SH-SY5Y (cell line): ENCODE measurements at regions not wholly inside any gene's neighbourhood (a gene's known extent, or its start where the extent isn't known, plus 50 kb on each side); places are given as distances from the start of the nearest gene placed in this dataset.

Experiments
- GATA2 ChIP-seq: IDR thresholded peaks from 2 replicates; pipeline ENCODE4 v1.6.1; 2011; ENCODE audit warnings: mild to moderate bottlenecking, low read depth, low read length
- GATA3 ChIP-seq: IDR thresholded peaks from 2 replicates; pipeline ENCODE4 v1.6.1; 2011; ENCODE audit warnings: low read depth, mild to moderate bottlenecking, low read length, moderate library complexity

DNA sequence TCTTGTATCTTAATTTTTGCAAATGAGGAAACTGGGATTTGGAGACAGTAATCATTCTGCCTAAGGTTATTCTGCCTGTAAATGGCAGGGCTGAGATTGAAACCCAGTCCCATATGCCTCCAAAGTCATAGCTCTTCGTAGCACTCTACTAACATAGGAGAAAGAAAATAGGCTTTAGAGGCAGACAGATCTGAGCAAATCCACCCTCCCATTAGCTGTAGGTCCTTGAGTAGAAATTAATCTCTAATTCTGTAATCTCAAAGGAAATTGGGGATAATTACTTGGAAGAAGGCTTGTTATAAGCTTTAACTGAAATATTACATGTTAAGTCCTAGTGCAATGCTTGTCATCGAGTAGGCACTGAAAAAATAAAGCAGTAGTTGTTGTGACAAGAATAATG is 252.1 kb upstream of the PEX5L start:
- no peak for TF ChIP-seq GATA3

DNA sequence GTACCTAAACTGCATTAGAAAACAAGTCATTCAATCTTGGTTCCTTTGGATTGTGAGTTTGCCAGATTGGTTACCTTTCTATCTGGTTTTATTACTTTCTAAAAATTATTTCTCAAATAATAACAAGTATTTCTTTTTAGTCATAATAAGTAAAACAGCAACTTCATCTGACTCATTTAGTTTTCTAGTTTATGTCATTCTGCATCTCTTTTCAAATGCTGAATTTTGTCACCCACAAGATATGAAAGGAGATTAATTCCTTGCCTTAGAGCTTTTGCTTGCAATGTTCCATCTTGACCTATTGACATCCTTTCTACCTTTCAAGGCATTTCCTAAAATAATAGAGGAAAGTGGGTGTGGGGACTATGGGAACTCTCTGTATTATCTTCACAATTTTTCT is 253.6 kb upstream of the PEX5L start:
- no peak for TF ChIP-seq GATA2
- no peak for TF ChIP-seq GATA3

DNA sequence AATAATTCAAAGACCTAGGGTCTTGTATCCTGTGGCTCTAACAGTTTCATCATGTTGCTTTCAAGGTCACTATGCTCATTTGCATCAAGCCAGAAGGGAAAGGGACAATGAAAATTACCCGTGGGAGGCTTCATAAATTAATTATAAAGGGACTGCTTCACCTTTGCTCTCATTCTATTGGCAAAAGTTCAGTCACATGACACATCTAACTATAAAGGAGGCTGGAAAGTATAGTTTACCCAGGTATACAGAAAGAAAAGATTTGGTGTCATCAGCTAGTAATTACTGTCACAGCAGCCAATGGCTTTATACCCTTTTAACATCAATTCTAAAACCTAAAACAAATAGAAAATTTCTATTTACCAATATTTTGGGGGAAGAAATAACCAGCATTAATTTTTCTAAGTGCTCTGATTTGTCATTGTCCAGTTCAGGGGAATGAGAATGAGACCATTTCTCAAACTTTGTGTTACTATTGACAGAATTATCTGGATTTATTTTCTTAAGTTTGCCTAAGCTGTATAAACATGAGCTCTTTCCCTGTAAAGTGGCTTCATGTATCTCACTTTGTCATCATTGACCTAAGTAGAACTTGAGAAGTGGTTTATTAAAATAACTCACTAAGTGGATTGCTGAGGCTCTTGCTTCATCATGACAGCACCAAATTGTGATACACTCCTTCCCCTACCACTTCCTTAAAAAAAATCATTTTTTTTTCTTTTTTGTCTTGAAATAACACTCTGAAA is 257.7 kb upstream of the PEX5L start:
- TF ChIP-seq GATA2 = no peak
- TF ChIP-seq GATA3 = no peak

DNA sequence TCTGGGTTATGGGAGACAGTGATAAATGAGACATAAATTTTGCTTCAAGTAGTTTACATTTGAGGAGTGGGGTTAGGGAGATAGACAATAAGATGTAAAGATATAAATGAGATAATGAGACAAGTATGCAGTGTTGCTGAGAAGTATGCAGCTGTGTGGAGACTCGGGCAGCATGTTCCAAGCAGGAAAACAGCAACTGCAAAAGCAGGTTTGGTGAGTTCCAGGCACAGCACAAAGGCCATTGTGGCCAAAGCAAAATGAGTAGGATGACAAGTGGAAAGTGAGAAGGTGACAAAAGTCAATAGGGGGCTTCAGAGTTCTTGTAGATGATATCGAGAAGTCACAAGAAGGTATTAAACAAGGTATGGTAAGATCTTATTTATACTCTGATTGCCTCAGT is 259.1 kb upstream of the PEX5L start:
- TF ChIP-seq GATA2 (no peak), GATA3 (no peak)

DNA sequence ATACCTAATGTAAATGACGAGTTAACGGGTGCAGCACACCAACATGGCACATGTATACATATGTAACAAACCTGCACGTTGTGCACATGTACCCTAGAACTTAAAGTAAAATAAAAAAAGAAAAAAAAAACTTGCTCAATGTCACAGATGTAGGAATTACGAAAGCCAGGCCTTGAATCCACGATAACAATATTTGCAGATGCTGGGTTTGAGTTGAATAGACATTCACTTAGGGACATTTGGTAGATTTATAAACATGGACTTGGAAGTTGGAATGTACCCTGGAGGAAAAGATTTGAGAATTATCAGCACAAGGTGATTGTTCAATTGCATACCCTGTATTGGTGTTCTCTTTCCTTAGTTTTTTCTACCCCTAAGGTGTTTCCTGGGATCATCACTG is 260.2 kb upstream of the PEX5L start:
- TF ChIP-seq GATA2 (no peak), GATA3 (no peak)

DNA sequence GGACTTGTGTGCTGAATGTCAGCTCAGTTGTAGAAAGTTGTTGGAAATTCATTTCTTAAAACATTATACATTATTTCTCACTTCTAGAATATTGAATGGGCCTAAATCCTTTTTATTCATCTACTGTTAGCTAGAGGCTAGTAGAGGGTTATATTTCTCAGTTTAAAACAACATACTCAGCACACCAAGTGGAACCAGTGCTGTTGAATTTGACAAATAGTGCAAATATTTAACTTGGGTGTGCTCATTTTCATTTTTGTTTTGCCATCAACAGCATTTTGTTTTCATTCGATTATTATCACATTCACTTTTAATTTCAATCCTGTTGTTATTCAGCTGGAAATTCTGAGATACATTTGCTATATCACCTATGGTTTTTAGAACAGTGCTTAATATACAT is 269.4 kb upstream of the PEX5L start:
- TF ChIP-seq GATA3 = no peak
- no peak for TF ChIP-seq GATA2

DNA sequence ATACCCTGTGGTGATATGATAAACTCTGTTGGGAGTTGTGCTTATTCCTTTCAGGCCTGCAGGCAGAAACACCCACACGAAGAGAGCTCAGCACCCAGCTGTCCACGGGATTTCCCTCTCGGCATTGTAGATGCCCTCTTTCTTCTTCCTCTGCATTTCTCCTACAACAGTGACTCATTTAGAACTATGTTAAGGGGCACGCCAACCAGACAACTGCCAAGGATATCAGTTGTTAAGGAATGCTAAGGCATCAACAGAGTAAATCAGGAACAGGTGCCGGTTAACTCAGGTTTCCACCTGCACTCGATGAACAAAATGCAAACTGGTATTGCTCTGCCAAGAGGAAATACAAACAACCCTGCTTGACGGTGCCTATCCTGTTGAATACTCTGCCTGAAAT is 270.0 kb upstream of the PEX5L start:
- TF ChIP-seq GATA3 (no peak), GATA2 (no peak)

DNA sequence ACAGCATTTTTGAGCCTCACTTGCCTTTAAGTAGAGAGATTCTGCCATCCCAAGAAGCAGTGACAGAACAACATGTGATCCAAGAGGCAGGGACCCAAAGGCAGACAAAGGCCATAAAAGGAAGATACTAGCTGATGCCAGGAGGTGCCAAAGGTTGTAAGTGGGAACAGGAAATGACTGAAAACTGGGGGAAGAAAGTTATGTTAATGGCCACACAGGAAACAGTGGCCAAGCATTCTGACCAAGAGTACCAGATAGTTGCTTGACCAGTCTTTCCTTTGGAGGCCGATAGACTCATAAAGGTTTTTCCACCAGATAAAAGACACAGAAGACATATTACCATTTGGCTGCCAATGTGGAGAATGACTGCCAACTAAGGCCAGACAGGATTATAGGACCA is 274.5 kb upstream of the PEX5L start:
- TF ChIP-seq GATA3 = no peak
- TF ChIP-seq GATA2 = no peak

DNA sequence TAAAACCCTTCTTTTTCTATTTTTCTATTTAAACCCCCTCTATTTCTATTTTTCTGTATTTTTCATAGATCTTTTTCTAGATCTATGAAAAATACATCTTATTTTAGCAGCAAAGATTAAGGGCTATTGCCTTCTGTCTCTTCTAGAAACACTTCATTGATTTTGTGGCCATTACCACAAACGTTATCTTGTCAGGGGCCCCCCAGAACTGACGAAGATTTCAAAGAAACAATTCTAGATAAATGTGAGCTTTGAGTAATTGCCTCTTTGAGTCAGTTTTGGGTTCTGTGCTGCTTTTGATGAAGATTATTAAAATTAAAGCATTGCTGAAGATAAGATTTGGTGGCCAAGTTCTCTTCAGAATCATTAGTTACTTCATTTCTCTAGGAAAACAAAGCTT is 279.6 kb upstream of the PEX5L start:
- TF ChIP-seq GATA3 = no peak
- TF ChIP-seq GATA2 = no peak

DNA sequence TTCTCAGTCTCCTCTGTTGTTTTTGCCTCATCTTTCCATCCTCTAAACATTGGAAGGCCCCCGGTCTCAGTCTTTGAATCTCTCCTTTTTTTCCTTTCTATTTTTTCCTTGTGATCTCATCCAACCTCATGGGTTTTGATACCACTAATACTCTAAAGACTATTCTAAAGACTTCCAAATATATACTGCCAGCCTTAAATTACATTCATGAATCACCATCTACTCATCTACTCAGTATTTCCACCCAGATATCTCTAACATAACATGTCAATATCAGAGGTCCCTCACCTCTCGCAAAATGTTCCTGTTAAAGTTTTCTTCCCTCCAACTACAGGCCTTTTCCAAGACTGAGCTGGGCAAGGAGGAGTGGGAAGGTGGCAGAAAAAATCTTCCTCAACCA is 282.5 kb upstream of the TTC14 start:
- TF ChIP-seq GATA2 (no peak), GATA3 (no peak)

DNA sequence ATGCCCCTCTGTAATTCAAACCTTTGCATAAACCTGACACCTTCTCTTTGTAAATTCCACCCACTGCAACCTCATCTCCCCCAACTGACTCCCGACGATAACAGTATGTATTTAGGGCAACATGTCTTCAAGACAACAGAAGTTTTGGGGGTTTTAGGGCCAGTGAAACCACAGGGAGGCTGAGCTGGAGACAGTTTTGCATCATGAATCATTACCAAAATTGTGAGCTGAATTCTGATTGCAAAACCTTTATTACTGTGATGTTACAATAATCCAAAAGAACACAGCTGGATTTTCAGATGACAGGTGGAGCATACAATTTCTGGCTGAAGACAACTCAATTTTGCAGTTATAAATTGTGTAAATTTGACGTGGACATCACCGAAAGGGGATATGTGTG is 281.3 kb upstream of the TTC14 start:
- TF ChIP-seq GATA2 = no peak
- no peak for TF ChIP-seq GATA3

DNA sequence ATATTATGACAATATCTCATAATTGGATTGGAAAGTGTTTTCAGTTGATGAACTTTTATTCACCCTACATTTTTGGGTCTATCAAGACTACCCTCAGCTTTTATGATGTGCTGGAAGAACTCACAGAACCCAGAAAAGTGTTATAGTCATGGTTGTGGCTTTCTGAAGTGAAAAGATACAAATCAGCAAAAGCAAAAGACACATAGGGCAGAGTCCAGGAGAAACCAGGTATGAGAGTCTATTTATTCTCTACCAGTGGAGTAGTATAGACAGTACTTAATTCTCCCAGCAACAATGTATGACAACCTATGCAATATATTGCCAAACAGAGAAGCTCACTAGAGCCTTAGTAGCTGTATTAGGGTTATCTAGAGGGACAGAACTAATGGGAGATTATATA is 280.4 kb upstream of the TTC14 start:
- TF ChIP-seq GATA3 (no peak), GATA2 (no peak)

DNA sequence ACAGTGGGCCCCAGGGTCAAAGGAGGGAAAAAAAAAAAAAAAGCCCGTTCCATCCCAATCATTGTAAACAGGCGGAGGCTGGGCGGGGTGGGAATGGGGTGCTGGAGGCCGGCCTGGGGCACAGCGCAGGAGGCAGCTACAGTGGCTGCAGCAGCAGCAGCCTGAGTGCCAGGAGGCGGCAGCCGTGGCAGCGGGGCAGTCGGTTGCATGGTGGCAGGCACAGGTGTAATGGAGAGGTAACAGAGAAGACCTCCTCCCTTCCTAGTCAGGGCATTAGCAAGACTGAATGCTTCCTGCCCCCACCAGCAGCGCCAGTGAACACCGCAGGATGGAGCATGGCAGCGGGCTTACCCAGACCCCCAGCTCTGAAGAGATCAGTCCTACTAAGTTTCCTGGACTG is 279.1 kb upstream of the TTC14 start:
- TF ChIP-seq GATA3 = no peak
- TF ChIP-seq GATA2 = no peak

DNA sequence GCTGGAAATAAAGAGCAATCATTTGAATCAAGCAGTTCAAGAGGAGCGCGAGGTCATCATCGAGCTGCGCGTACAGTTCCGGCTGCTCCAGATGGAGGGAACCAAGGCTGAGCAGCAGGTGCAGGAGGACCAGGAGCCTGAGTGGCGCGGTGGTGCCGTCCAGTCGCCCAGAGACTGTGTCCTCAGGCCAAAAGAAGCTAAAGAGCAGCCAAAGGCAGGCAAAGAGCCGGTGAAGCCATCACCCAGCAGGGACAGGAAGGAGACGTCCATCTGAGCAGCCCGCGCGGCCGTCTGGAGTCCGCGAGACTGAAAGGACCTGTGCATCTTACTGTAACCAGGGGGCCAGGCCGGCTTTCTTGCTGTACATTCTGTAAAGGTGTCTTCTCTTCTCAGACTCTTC is 277.2 kb upstream of the TTC14 start:
- TF ChIP-seq GATA2 (no peak), GATA3 (no peak)

DNA sequence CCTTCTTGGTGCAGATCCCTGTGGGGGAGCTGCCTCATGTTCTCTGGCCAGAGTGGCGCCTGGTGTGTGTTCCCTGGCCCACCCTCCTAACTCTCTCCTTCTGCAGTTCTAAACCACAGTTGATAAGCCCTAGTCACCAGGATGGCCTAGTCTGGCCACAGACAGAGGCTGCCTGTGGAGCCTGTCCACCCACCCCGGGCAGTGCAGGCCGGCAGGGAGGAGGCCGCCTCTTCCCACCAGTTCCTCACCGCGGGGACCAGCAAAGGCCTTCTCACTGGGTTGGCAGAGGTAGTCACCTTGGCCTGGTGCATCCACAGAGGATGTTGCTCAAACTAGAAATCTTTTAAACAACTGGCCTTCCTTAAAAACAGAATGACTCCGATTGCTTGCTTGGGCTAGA is 276.4 kb upstream of the TTC14 start:
- no peak for TF ChIP-seq GATA3
- TF ChIP-seq GATA2 = no peak

DNA sequence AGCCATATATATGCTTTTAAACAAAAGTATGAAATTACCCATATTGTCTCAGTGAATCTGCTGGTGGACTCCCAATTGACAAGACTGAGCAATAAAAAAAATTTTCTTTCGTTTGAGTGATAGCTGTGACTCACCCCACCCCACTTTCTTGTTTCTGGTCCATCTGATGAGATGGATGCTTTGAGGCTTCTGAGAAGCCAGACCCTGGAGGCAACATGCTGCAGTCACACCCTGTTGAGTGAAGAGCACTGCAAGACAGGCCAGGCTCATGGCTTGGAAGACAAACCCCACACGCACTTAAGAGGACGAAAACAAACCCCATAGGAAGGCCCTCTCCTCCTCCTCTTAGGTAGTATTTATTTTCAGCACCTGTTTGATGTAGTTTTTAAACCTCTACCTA is 276.0 kb upstream of the TTC14 start:
- TF ChIP-seq GATA3 (no peak), GATA2 (no peak)
